Activated naive CD8-positive, alpha-beta T cell treated with anti-CD3 and anti-CD28 coated beads, Interleukin-2, amount 10 ng/mL, durations not matched to agents 7 days and 5 days (primary cell): ENCODE measurements at regions not wholly inside any gene's neighbourhood (a gene's known extent, or its start where the extent isn't known, plus 50 kb on each side); places are given as distances from the start of the nearest gene placed in this dataset.

Source experiments
- ATAC-seq: fragments of 150-1000 bp; cut with Tn5 transposase; one replicate; pipeline ENCODE4 v1.10.0; 2021; ENCODE audit warnings: low read depth, moderate library complexity
- POLR2A ChIA-PET: fragments of 350-600 bp; sonication (Branson Sonifier 250); formaldehyde crosslinking; loops from one replicate; lab custom pipeline; 2021; ENCODE audit warnings: antibody characterized with exemption; lab: Charles Lee
- DNase-seq: peaks from one replicate; pipeline ENCODE4 v3.0.0; 2021
- H3K27ac Mint-ChIP-seq: one replicate; pipeline ENCODE4 v1.8.0; 2022; ENCODE audit warnings: mild to moderate bottlenecking, mixed read lengths
- H3K27me3 Mint-ChIP-seq: one replicate; pipeline ENCODE4 v1.8.0; 2022; ENCODE audit warnings: mild to moderate bottlenecking, moderate library complexity, mixed read lengths
- H3K36me3 Mint-ChIP-seq: one replicate; pipeline ENCODE4 v1.8.0; 2021; ENCODE audit warnings: mild to moderate bottlenecking, mixed read lengths
- H3K4me1 Mint-ChIP-seq: one replicate; pipeline ENCODE4 v1.8.0; 2021; ENCODE audit warnings: mixed read lengths
- H3K4me3 Mint-ChIP-seq: one replicate; pipeline ENCODE4 v1.8.0; 2022; ENCODE audit warnings: mild to moderate bottlenecking, moderate library complexity, mixed read lengths
- H3K9me3 Mint-ChIP-seq: one replicate; pipeline ENCODE4 v1.8.0; 2021; ENCODE audit warnings: mixed read lengths

GRCh38 chr7:79790656-79791262 lies 337.3 kb upstream of the MAGI2 start:
- ATAC-seq: no peak
- H3K9me3 Mint-ChIP-seq: no peaks in the 10 kb centered on the region
- no peak overlapping the region for H3K27ac Mint-ChIP-seq
- H3K36me3 Mint-ChIP-seq: no peaks in the 10 kb centered on the region
- POLR2A ChIA-PET: no interaction called here
- no peak for DNase-seq
- no peaks in the 10 kb centered on the region for H3K4me1 Mint-ChIP-seq
- no peak overlapping the region for H3K4me3 Mint-ChIP-seq
- peaks cover 7% of the 10 kb centered on the region for H3K27me3 Mint-ChIP-seq

- Mint-ChIP-seq H3K27me3 (peaks cover 7% of the 10 kb centered on the region), H3K4me1 (no peaks in the 10 kb centered on the region), H3K27ac (no peak overlapping the region), H3K9me3 (no peaks in the 10 kb centered on the region), H3K4me3 (no peak overlapping the region), H3K36me3 (no peaks in the 10 kb centered on the region)
- ATAC-seq (no peak), DNase-seq (no peak)
- POLR2A ChIA-PET: no interaction called here
Observed at GRCh38 chr7:79789584-79790345, 336.3 kb upstream of the MAGI2 start.

- no peaks in the 10 kb centered on the region for H3K9me3 Mint-ChIP-seq
- no peaks in the 10 kb centered on the region for H3K36me3 Mint-ChIP-seq
- no peak overlapping the region for H3K4me3 Mint-ChIP-seq
- H3K27ac Mint-ChIP-seq: no peak overlapping the region
- peaks cover 7% of the 10 kb centered on the region for H3K27me3 Mint-ChIP-seq
- POLR2A ChIA-PET: no interaction called here
- ATAC-seq (no peak), DNase-seq (no peak)
- H3K4me1 Mint-ChIP-seq: no peaks in the 10 kb centered on the region
Observed at GRCh38 chr7:79787623-79788022, 334.2 kb upstream of the MAGI2 start.

GRCh38 chr7:79787096-79787495 lies 333.6 kb upstream of the MAGI2 start:
- peaks cover 5% of the 10 kb centered on the region for H3K27me3 Mint-ChIP-seq
- H3K9me3 Mint-ChIP-seq: no peaks in the 10 kb centered on the region
- H3K27ac Mint-ChIP-seq: no peak overlapping the region
- no peak overlapping the region for H3K4me3 Mint-ChIP-seq
- ATAC-seq (no peak), DNase-seq (no peak)
- POLR2A ChIA-PET: no interaction called here
- no peaks in the 10 kb centered on the region for H3K36me3 Mint-ChIP-seq
- H3K4me1 Mint-ChIP-seq: no peaks in the 10 kb centered on the region

GRCh38 chr7:79786187-79786586 lies 332.7 kb upstream of the MAGI2 start:
- ATAC-seq (no peak), DNase-seq (no peak)
- no peak overlapping the region for H3K27ac Mint-ChIP-seq
- POLR2A ChIA-PET: no interaction called here
- H3K4me3 Mint-ChIP-seq: no peak overlapping the region
- no peaks in the 10 kb centered on the region for H3K4me1 Mint-ChIP-seq
- H3K27me3 Mint-ChIP-seq: peaks cover 5% of the 10 kb centered on the region
- H3K36me3 Mint-ChIP-seq: no peaks in the 10 kb centered on the region
- H3K9me3 Mint-ChIP-seq: no peaks in the 10 kb centered on the region

- Mint-ChIP-seq H3K9me3 (no peaks in the 10 kb centered on the region), H3K27me3 (peaks cover 5% of the 10 kb centered on the region), H3K36me3 (no peaks in the 10 kb centered on the region), H3K4me3 (no peak overlapping the region), H3K27ac (no peak overlapping the region), H3K4me1 (no peaks in the 10 kb centered on the region)
- DNase-seq (no peak), ATAC-seq (no peak)
- POLR2A ChIA-PET: no interaction called here
Observed at GRCh38 chr7:79785556-79785955, 332.1 kb upstream of the MAGI2 start.

- no peaks in the 10 kb centered on the region for H3K36me3 Mint-ChIP-seq
- no peak overlapping the region for H3K4me3 Mint-ChIP-seq
- DNase-seq (no peak), ATAC-seq (no peak)
- no peaks in the 10 kb centered on the region for H3K4me1 Mint-ChIP-seq
- no peaks in the 10 kb centered on the region for H3K9me3 Mint-ChIP-seq
- POLR2A ChIA-PET: no interaction called here
- H3K27me3 Mint-ChIP-seq: no peaks in the 10 kb centered on the region
- no peak overlapping the region for H3K27ac Mint-ChIP-seq
Observed at GRCh38 chr7:79782906-79783305, 329.4 kb upstream of the MAGI2 start.

- ATAC-seq (no peak), DNase-seq (no peak)
- Mint-ChIP-seq H3K4me1 (no peaks in the 10 kb centered on the region), H3K4me3 (no peak overlapping the region), H3K27me3 (no peaks in the 10 kb centered on the region), H3K27ac (no peak overlapping the region), H3K9me3 (no peaks in the 10 kb centered on the region), H3K36me3 (no peaks in the 10 kb centered on the region)
- POLR2A ChIA-PET: no interaction called here
Observed at GRCh38 chr7:79782256-79782655, 328.8 kb upstream of the MAGI2 start.

- POLR2A ChIA-PET: no interaction called here
- no peaks in the 10 kb centered on the region for H3K27me3 Mint-ChIP-seq
Observed at GRCh38 chr7:79781716-79782115, 328.2 kb upstream of the MAGI2 start.

GRCh38 chr7:79778786-79779770 lies 325.6 kb upstream of the MAGI2 start:
- Mint-ChIP-seq H3K27ac (no peak overlapping the region), H3K4me1 (no peaks in the 10 kb centered on the region), H3K4me3 (no peak overlapping the region), H3K9me3 (no peaks in the 10 kb centered on the region), H3K27me3 (no peaks in the 10 kb centered on the region), H3K36me3 (no peaks in the 10 kb centered on the region)
- ATAC-seq: no peak
- DNase-seq: no peak
- POLR2A ChIA-PET: no interaction called here

More at GRCh38 chr7:79781716-79782115, 328.2 kb upstream of the MAGI2 start:
- Mint-ChIP-seq H3K36me3 (no peaks in the 10 kb centered on the region), H3K4me1 (no peaks in the 10 kb centered on the region), H3K4me3 (no peak overlapping the region), H3K9me3 (no peaks in the 10 kb centered on the region), H3K27ac (no peak overlapping the region)
- DNase-seq: no peak
- ATAC-seq: no peak

- POLR2A ChIA-PET: no interaction called here
- Mint-ChIP-seq H3K9me3 (no peaks in the 10 kb centered on the region), H3K36me3 (no peaks in the 10 kb centered on the region), H3K4me1 (no peaks in the 10 kb centered on the region), H3K4me3 (no peak overlapping the region), H3K27me3 (no peaks in the 10 kb centered on the region), H3K27ac (no peak overlapping the region)
- no peak for ATAC-seq
- DNase-seq: no peak
Observed at GRCh38 chr7:79775911-79776310, 322.4 kb upstream of the MAGI2 start.

- POLR2A ChIA-PET: no interaction called here
- no peaks in the 10 kb centered on the region for H3K9me3 Mint-ChIP-seq
- H3K27ac Mint-ChIP-seq: no peak overlapping the region
- DNase-seq (no peak), ATAC-seq (no peak)
- H3K4me3 Mint-ChIP-seq: no peak overlapping the region
- no peaks in the 10 kb centered on the region for H3K4me1 Mint-ChIP-seq
- no peaks in the 10 kb centered on the region for H3K27me3 Mint-ChIP-seq
- H3K36me3 Mint-ChIP-seq: no peaks in the 10 kb centered on the region
Observed at GRCh38 chr7:79774150-79774549, 320.7 kb upstream of the MAGI2 start.

GRCh38 chr7:79770970-79771369 lies 317.5 kb upstream of the MAGI2 start:
- POLR2A ChIA-PET: no interaction called here
- Mint-ChIP-seq H3K27me3 (no peaks in the 10 kb centered on the region), H3K9me3 (no peaks in the 10 kb centered on the region), H3K4me1 (no peaks in the 10 kb centered on the region), H3K36me3 (no peaks in the 10 kb centered on the region), H3K4me3 (no peak overlapping the region), H3K27ac (no peak overlapping the region)
- ATAC-seq: no peak
- DNase-seq: no peak
